HepG2 (cell line): ENCODE measurements at regions not wholly inside any gene's neighbourhood (a gene's known extent, or its start where the extent isn't known, plus 50 kb on each side); places are given as distances from the start of the nearest gene placed in this dataset.

Experiments used
- ELF1 ChIP-seq: sonication (generic); formaldehyde crosslinking; IDR thresholded peaks from 2 replicates; pipeline ENCODE4 v1.4.0; 2020; ENCODE audit warnings: missing genetic modification reagents
- KDM5B ChIP-seq: sonication (generic); formaldehyde crosslinking; IDR thresholded peaks from 2 replicates; pipeline ENCODE4 v1.4.0; 2020; ENCODE audit warnings: missing genetic modification reagents, mild to moderate bottlenecking, borderline replicate concordance
- MAZ ChIP-seq, 2 experiments: sonication (generic) in 1 of 2; formaldehyde crosslinking in 1 of 2; IDR thresholded peaks; 2 replicates each; pipeline versions ENCODE4 v1.5.0 to v1.6.1; 2012 to 2020; ENCODE audit warnings: low read depth in 2 of 2, mild to moderate bottlenecking in 2 of 2, borderline replicate concordance in 1 of 2, improper control_type of control experiment in 1 of 2, low read length in 1 of 2, missing genetic modification reagents in 1 of 2, moderate library complexity in 1 of 2
- POLR2AphosphoS5 ChIP-seq: IDR thresholded peaks from 2 replicates; pipeline ENCODE4 v1.6.1; 2012; ENCODE audit warnings: low read depth, low read length
- RARG ChIP-seq: sonication (generic); formaldehyde crosslinking; IDR thresholded peaks from 2 replicates; pipeline ENCODE4 v1.4.0; 2020; ENCODE audit warnings: low read depth, mild to moderate bottlenecking, missing genetic modification reagents
- ZBTB7B ChIP-seq: sonication (generic); formaldehyde crosslinking; IDR thresholded peaks from 2 replicates; pipeline ENCODE4 v1.4.0; 2020; ENCODE audit warnings: missing genetic modification reagents
- ZC3H4 ChIP-seq: sonication (generic); formaldehyde crosslinking; IDR thresholded peaks from 2 replicates; pipeline ENCODE4 v1.4.0; 2020; ENCODE audit warnings: missing genetic modification reagents, borderline replicate concordance
- ZNF124 ChIP-seq: sonication (generic); formaldehyde crosslinking; IDR thresholded peaks from 2 replicates; pipeline ENCODE4 v1.4.0; 2020; ENCODE audit warnings: missing genetic modification reagents
- ZNF142 ChIP-seq: sonication (generic); formaldehyde crosslinking; IDR thresholded peaks from 2 replicates; pipeline ENCODE4 v1.4.0; 2020; ENCODE audit warnings: missing genetic modification reagents
- ZNF431 ChIP-seq: sonication (generic); formaldehyde crosslinking; IDR thresholded peaks from 2 replicates; pipeline ENCODE4 v1.9.0; 2022; ENCODE audit warnings: missing genetic modification reagents, low read depth, mild to moderate bottlenecking, borderline replicate concordance
- ZNF781 ChIP-seq: sonication (generic); formaldehyde crosslinking; IDR thresholded peaks from 2 replicates; pipeline ENCODE4 v1.5.1; 2020; ENCODE audit warnings: borderline replicate concordance, mild to moderate bottlenecking, missing genetic modification reagents; ENCODE audit errors: not compliant biosample characterization
- TF ChIP-seq, protein P1 (sequence below): sonication (generic); formaldehyde crosslinking; IDR thresholded peaks from one replicate; pipeline ENCODE4 v1.5.1; 2020; ENCODE audit warnings: mild to moderate bottlenecking, missing genetic modification reagents; ENCODE audit errors: not compliant biosample characterization
- TF ChIP-seq, protein P2 (sequence below): sonication (generic); formaldehyde crosslinking; IDR thresholded peaks from 2 replicates; pipeline ENCODE4 v1.4.0; 2020; ENCODE audit warnings: mild to moderate bottlenecking, missing genetic modification reagents

DNA sequence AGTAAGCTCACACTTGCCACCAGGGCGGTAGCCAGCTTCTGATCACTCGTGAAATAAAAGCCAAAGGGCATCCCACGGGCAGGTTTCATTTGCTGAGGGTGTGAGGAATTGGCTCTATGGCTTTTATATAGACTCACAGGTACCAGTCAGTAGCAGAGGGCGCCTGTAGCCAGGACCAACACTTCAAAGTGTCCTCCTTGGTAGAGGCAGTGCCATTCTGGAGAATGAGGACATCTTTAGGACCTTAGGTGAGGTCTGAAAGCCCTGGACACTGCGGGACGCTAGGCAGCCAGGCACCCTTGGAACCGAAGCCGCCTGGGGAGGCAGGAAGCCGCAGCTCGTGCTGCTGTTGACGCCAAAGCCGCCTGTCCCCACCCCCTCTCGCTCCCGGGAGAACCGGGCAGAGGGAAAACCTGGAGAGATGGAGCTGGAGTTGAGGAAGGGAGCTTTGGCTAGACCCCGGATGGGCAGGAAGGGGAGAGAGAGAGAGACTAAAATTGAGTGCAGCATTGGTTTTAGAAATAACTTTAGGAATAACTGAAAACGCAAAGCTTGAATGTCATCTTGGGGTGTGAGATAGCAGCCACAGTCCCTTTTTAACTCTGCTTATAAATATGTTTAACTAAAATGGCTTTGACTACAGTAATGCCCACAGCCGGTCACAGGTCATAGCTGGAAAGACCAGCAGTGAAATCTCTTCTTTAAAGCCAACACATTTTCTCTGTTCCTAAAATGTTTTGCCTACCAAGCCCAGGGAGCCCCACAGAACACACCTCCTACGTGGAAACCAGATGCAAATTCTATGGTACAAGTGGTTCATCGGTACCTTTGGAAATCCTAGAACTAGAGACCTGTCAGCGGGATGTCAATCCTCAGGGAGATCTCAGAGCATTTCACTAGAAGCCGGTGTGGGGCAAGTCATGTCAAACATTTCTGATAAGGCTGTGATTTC lies 128.5 kb upstream of the CDYL start (continued):
- TF ChIP-seq, protein P1, sequence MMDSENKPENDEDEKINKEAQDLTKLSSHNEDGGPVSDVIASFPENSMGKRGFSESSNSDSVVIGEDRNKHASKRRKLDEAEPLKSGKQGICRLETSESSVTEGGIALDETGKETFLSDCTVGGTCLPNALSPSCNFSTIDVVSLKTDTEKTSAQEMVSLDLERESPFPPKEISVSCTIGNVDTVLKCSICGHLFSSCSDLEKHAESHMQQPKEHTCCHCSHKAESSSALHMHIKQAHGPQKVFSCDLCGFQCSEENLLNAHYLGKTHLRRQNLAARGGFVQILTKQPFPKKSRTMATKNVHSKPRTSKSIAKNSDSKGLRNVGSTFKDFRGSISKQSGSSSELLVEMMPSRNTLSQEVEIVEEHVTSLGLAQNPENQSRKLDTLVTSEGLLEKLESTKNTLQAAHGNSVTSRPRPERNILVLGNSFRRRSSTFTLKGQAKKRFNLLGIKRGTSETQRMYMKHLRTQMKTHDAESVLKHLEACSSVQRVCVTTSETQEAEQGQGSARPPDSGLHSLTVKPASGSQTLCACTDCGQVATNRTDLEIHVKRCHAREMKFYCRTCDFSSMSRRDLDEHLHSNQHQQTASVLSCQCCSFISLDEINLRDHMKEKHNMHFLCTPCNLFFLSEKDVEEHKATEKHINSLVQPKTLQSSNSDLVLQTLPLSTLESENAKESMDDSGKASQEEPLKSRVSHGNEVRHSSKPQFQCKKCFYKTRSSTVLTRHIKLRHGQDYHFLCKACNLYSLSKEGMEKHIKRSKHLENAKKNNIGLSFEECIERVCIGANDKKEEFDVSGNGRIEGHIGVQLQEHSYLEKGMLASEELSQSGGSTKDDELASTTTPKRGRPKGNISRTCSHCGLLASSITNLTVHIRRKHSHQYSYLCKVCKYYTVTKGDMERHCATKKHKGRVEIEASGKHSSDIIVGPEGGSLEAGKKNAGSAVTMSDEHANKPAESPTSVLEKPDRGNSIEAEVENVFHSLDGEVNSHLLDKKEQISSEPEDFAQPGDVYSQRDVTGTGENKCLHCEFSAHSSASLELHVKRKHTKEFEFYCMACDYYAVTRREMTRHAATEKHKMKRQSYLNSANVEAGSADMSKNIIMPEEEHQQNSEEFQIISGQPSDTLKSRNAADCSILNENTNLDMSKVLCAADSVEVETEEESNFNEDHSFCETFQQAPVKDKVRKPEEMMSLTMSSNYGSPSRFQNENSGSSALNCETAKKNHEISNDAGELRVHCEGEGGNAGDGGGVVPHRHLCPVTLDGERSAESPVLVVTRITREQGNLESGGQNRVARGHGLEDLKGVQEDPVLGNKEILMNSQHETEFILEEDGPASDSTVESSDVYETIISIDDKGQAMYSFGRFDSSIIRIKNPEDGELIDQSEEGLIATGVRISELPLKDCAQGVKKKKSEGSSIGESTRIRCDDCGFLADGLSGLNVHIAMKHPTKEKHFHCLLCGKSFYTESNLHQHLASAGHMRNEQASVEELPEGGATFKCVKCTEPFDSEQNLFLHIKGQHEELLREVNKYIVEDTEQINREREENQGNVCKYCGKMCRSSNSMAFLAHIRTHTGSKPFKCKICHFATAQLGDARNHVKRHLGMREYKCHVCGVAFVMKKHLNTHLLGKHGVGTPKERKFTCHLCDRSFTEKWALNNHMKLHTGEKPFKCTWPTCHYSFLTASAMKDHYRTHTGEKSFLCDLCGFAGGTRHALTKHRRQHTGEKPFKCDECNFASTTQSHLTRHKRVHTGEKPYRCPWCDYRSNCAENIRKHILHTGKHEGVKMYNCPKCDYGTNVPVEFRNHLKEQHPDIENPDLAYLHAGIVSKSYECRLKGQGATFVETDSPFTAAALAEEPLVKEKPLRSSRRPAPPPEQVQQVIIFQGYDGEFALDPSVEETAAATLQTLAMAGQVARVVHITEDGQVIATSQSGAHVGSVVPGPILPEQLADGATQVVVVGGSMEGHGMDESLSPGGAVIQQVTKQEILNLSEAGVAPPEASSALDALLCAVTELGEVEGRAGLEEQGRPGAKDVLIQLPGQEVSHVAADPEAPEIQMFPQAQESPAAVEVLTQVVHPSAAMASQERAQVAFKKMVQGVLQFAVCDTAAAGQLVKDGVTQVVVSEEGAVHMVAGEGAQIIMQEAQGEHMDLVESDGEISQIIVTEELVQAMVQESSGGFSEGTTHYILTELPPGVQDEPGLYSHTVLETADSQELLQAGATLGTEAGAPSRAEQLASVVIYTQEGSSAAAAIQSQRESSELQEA (CRISPR knock-in tag): no peak
- TF ChIP-seq ZBTB7B (CRISPR knock-in tag) (peak; percentile 80), RARG (no peak), ZC3H4 (CRISPR knock-in tag) (no peak), ZNF142 (peak; percentile 71; the same call in 1 of the 2 replicates), POLR2AphosphoS5 (no peak), ZNF124 (CRISPR knock-in tag) (0 out of 2 replicates have a peak, but pooled peaks have one; percentile 77), ZNF431 (CRISPR knock-in tag) (peak; percentile 89; the same call in 1 of the 2 replicates), ZNF781 (peak; percentile 65), KDM5B (CRISPR knock-in tag) (peak; percentile 82; the same call in 1 of the 2 replicates), ELF1 (CRISPR knock-in tag) (peak; percentile 78), MAZ (IDR thresholded peaks at IDR 0.05; ENCODE audit: borderline replicate concordance, low read depth, low read length) (no peak), MAZ (CRISPR knock-in tag; IDR thresholded peaks at IDR 0.05; ENCODE audit: low read depth) (peak; percentile 85)
- TF ChIP-seq, protein P2, sequence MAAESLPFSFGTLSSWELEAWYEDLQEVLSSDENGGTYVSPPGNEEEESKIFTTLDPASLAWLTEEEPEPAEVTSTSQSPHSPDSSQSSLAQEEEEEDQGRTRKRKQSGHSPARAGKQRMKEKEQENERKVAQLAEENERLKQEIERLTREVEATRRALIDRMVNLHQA (CRISPR knock-in tag): no peak
